NCI-H2029 treated with DMSO at 0.1 percent for 48 hours (cell line): ENCODE measurements at regions not wholly inside any gene's neighbourhood (a gene's known extent, or its start where the extent isn't known, plus 50 kb on each side); places are given as distances from the start of the nearest gene placed in this dataset.

ENCODE experiments used
- DNase-seq: peaks from one replicate; lab custom pipeline; 2025; lab: John Stamatoyannopoulos, UW

GRCh38 chr14:100438678-100439592 lies 115.8 kb downstream of the SLC25A47 start:
- DNase-seq: no peak

GRCh38 chr14:100439781-100440180 lies 116.6 kb downstream of the SLC25A47 start:
- no peak for DNase-seq

- DNase-seq: peak; percentile 42
Measured at GRCh38 chr14:100440207-100440631, 117.1 kb downstream of the SLC25A47 start.

- no peak for DNase-seq
Measured at GRCh38 chr14:100440758-100441203, 117.6 kb downstream of the SLC25A47 start.

- DNase-seq: no peak
Measured at GRCh38 chr14:100441271-100441947, 118.3 kb downstream of the SLC25A47 start.

- no peak for DNase-seq
Measured at GRCh38 chr14:100442036-100442435, 118.9 kb downstream of the SLC25A47 start.

- DNase-seq: no peak
Measured at GRCh38 chr14:100442498-100443490, 119.7 kb downstream of the SLC25A47 start.

- DNase-seq: no peak
Measured at GRCh38 chr14:100443603-100444002, 120.5 kb downstream of the SLC25A47 start.

GRCh38 chr14:100445436-100446088 lies 122.4 kb downstream of the SLC25A47 start:
- DNase-seq: no peak

GRCh38 chr14:100446572-100446971 lies 123.4 kb downstream of the SLC25A47 start:
- no peak for DNase-seq

GRCh38 chr14:100448376-100448775 lies 125.2 kb downstream of the SLC25A47 start:
- DNase-seq: no peak

- DNase-seq: no peak
Measured at GRCh38 chr14:100449225-100449987, 126.3 kb downstream of the SLC25A47 start.

- DNase-seq: no peak
Measured at GRCh38 chr14:100450049-100450448, 126.9 kb downstream of the SLC25A47 start.

- DNase-seq: no peak
Measured at GRCh38 chr14:100450736-100451135, 127.6 kb downstream of the SLC25A47 start.

- no peak for DNase-seq
Measured at GRCh38 chr14:100451264-100451663, 128.1 kb downstream of the SLC25A47 start.

- DNase-seq: no peak
Measured at GRCh38 chr14:100453930-100454329, 130.8 kb downstream of the SLC25A47 start.

GRCh38 chr14:100454437-100454836 lies 131.3 kb downstream of the SLC25A47 start:
- no peak for DNase-seq

- DNase-seq: no peak
Measured at GRCh38 chr14:100463937-100464336, 123.3 kb downstream of the BEGAIN start.

GRCh38 chr14:100466111-100466856 lies 120.9 kb downstream of the BEGAIN start:
- DNase-seq: no peak
